ENCODE measurements at regions not wholly inside any gene's neighbourhood (a gene's known extent, or its start where the extent isn't known, plus 50 kb on each side); places are given as distances from the start of the nearest gene placed in this dataset.

- ATAC-seq (ENCODE audit: low read depth): no peak
- POLR2A ChIA-PET: no interaction called here
- Mint-ChIP-seq H3K4me3 (no peak overlapping the region), H3K27ac (no peak overlapping the region), H3K27me3 (no peaks in the 10 kb centered on the region), H3K4me1 (no peaks in the 10 kb centered on the region), H3K36me3 (no peaks in the 10 kb centered on the region), H3K9me3 (peaks cover 1% of the 10 kb centered on the region)
- no peak for DNase-seq
Measured at GRCh38 chr21:27839512-27840115, 872.7 kb upstream of the ADAMTS5 start.

GRCh38 chr21:27838573-27838972, 871.7 kb upstream of the ADAMTS5 start:
- Mint-ChIP-seq H3K36me3 (no peaks in the 10 kb centered on the region), H3K27ac (no peak overlapping the region), H3K4me3 (no peak overlapping the region), H3K9me3 (peaks cover 1% of the 10 kb centered on the region), H3K4me1 (no peaks in the 10 kb centered on the region), H3K27me3 (no peaks in the 10 kb centered on the region)
- POLR2A ChIA-PET: no interaction called here
- ATAC-seq (ENCODE audit: low read depth): no peak
- DNase-seq: no peak

- Mint-ChIP-seq H3K4me3 (no peak overlapping the region), H3K9me3 (no peaks in the 10 kb centered on the region), H3K27me3 (no peaks in the 10 kb centered on the region), H3K36me3 (no peaks in the 10 kb centered on the region), H3K4me1 (no peaks in the 10 kb centered on the region), H3K27ac (no peak overlapping the region)
- no peak for ATAC-seq (ENCODE audit: low read depth)
- POLR2A ChIA-PET: no interaction called here
- DNase-seq: no peak
Measured at GRCh38 chr21:27837936-27838335, 871.0 kb upstream of the ADAMTS5 start.

GRCh38 chr21:27833298-27833697, 866.4 kb upstream of the ADAMTS5 start:
- DNase-seq: no peak
- no peak overlapping the region for H3K4me3 Mint-ChIP-seq
- no peaks in the 10 kb centered on the region for H3K27me3 Mint-ChIP-seq
- no peaks in the 10 kb centered on the region for H3K36me3 Mint-ChIP-seq
- H3K4me1 Mint-ChIP-seq: no peaks in the 10 kb centered on the region
- peaks cover 2% of the 10 kb centered on the region for H3K9me3 Mint-ChIP-seq
- no peak for ATAC-seq (ENCODE audit: low read depth)
- POLR2A ChIA-PET: no interaction called here
- no peak overlapping the region for H3K27ac Mint-ChIP-seq

- DNase-seq (no peak), ATAC-seq (ENCODE audit: low read depth) (no peak)
- Mint-ChIP-seq H3K4me1 (no peaks in the 10 kb centered on the region), H3K4me3 (no peak overlapping the region), H3K27me3 (no peaks in the 10 kb centered on the region), H3K27ac (no peak overlapping the region), H3K9me3 (peaks cover 4% of the 10 kb centered on the region), H3K36me3 (no peaks in the 10 kb centered on the region)
- POLR2A ChIA-PET: no interaction called here
Measured at GRCh38 chr21:27831816-27832569, 865.1 kb upstream of the ADAMTS5 start.

- Mint-ChIP-seq H3K27me3 (no peaks in the 10 kb centered on the region), H3K4me1 (no peaks in the 10 kb centered on the region), H3K27ac (no peak overlapping the region), H3K4me3 (no peak overlapping the region), H3K36me3 (no peaks in the 10 kb centered on the region), H3K9me3 (peaks cover 6% of the 10 kb centered on the region)
- POLR2A ChIA-PET: no interaction called here
- DNase-seq (no peak), ATAC-seq (ENCODE audit: low read depth) (no peak)
Measured at GRCh38 chr21:27831177-27831576, 864.3 kb upstream of the ADAMTS5 start.

- POLR2A ChIA-PET: no interaction called here
- no peaks in the 10 kb centered on the region for H3K27me3 Mint-ChIP-seq
- no peak for DNase-seq
- no peaks in the 10 kb centered on the region for H3K4me1 Mint-ChIP-seq
- no peak overlapping the region for H3K4me3 Mint-ChIP-seq
- peaks cover 10% of the 10 kb centered on the region for H3K9me3 Mint-ChIP-seq
- no peak for ATAC-seq (ENCODE audit: low read depth)
- H3K36me3 Mint-ChIP-seq: no peaks in the 10 kb centered on the region
- H3K27ac Mint-ChIP-seq: no peak overlapping the region
Measured at GRCh38 chr21:27827972-27828371, 861.1 kb upstream of the ADAMTS5 start.

- no peak for ATAC-seq (ENCODE audit: low read depth)
- no peaks in the 10 kb centered on the region for H3K36me3 Mint-ChIP-seq
Measured at GRCh38 chr21:27825035-27825434, 858.1 kb upstream of the ADAMTS5 start.

GRCh38 chr21:27823652-27824201, 856.8 kb upstream of the ADAMTS5 start:
- DNase-seq (no peak), ATAC-seq (ENCODE audit: low read depth) (no peak)
- Mint-ChIP-seq H3K27me3 (no peaks in the 10 kb centered on the region), H3K36me3 (no peaks in the 10 kb centered on the region), H3K4me3 (no peak overlapping the region), H3K27ac (no peak overlapping the region), H3K4me1 (no peaks in the 10 kb centered on the region), H3K9me3 (peaks cover 15% of the 10 kb centered on the region)
- POLR2A ChIA-PET: no interaction called here

More at GRCh38 chr21:27825035-27825434, 858.1 kb upstream of the ADAMTS5 start:
- POLR2A ChIA-PET: no interaction called here
- H3K27me3 Mint-ChIP-seq: no peaks in the 10 kb centered on the region
- no peak overlapping the region for H3K27ac Mint-ChIP-seq
- peaks cover 15% of the 10 kb centered on the region for H3K9me3 Mint-ChIP-seq
- H3K4me1 Mint-ChIP-seq: no peaks in the 10 kb centered on the region
- DNase-seq: no peak
- H3K4me3 Mint-ChIP-seq: no peak overlapping the region

GRCh38 chr21:27820342-27820741, 853.5 kb upstream of the ADAMTS5 start:
- ATAC-seq (ENCODE audit: low read depth) (no peak), DNase-seq (no peak)
- peaks cover 6% of the 10 kb centered on the region for H3K9me3 Mint-ChIP-seq
- no peaks in the 10 kb centered on the region for H3K36me3 Mint-ChIP-seq
- no peak overlapping the region for H3K4me3 Mint-ChIP-seq
- POLR2A ChIA-PET: no interaction called here
- no peak overlapping the region for H3K27ac Mint-ChIP-seq
- no peaks in the 10 kb centered on the region for H3K4me1 Mint-ChIP-seq
- no peaks in the 10 kb centered on the region for H3K27me3 Mint-ChIP-seq

- ATAC-seq (ENCODE audit: low read depth): no peak
- DNase-seq: no peak
- no peak overlapping the region for H3K4me3 Mint-ChIP-seq
- no peaks in the 10 kb centered on the region for H3K27me3 Mint-ChIP-seq
- H3K9me3 Mint-ChIP-seq: peaks cover 6% of the 10 kb centered on the region
- H3K36me3 Mint-ChIP-seq: no peaks in the 10 kb centered on the region
- H3K4me1 Mint-ChIP-seq: no peaks in the 10 kb centered on the region
- POLR2A ChIA-PET: no interaction called here
- no peak overlapping the region for H3K27ac Mint-ChIP-seq
Measured at GRCh38 chr21:27819299-27819698, 852.4 kb upstream of the ADAMTS5 start.

GRCh38 chr21:27818847-27819246, 852.0 kb upstream of the ADAMTS5 start:
- no peaks in the 10 kb centered on the region for H3K27me3 Mint-ChIP-seq
- peaks cover 6% of the 10 kb centered on the region for H3K9me3 Mint-ChIP-seq
- no peaks in the 10 kb centered on the region for H3K36me3 Mint-ChIP-seq
- no peak for DNase-seq
- H3K4me1 Mint-ChIP-seq: no peaks in the 10 kb centered on the region
- no peak overlapping the region for H3K4me3 Mint-ChIP-seq
- no peak overlapping the region for H3K27ac Mint-ChIP-seq
- ATAC-seq (ENCODE audit: low read depth): no peak
- POLR2A ChIA-PET: no interaction called here

- Mint-ChIP-seq H3K36me3 (no peaks in the 10 kb centered on the region), H3K4me1 (no peaks in the 10 kb centered on the region), H3K27me3 (no peaks in the 10 kb centered on the region), H3K4me3 (no peak overlapping the region), H3K27ac (no peak overlapping the region), H3K9me3 (peaks cover 5% of the 10 kb centered on the region)
- DNase-seq (no peak), ATAC-seq (ENCODE audit: low read depth) (no peak)
- POLR2A ChIA-PET: no interaction called here
Measured at GRCh38 chr21:27817902-27818623, 851.2 kb upstream of the ADAMTS5 start.

- no peak for ATAC-seq (ENCODE audit: low read depth)
- H3K4me3 Mint-ChIP-seq: no peak overlapping the region
Measured at GRCh38 chr21:27817074-27817473, 850.2 kb upstream of the ADAMTS5 start.

More at GRCh38 chr21:27817074-27817473, 850.2 kb upstream of the ADAMTS5 start:
- no peaks in the 10 kb centered on the region for H3K36me3 Mint-ChIP-seq
- H3K9me3 Mint-ChIP-seq: peaks cover 2% of the 10 kb centered on the region
- no peaks in the 10 kb centered on the region for H3K4me1 Mint-ChIP-seq
- no peak for DNase-seq
- H3K27ac Mint-ChIP-seq: no peak overlapping the region
- POLR2A ChIA-PET: no interaction called here
- no peaks in the 10 kb centered on the region for H3K27me3 Mint-ChIP-seq
